Neuronal stem cell (in vitro differentiated cells): ENCODE measurements at regions not wholly inside any gene's neighbourhood (a gene's known extent, or its start where the extent isn't known, plus 50 kb on each side); places are given as distances from the start of the nearest gene placed in this dataset.

Experiments used
- DNase-seq: peaks from one replicate; pipeline ENCODE4 v3.0.0-alpha.2; 2013; ENCODE audit warnings: low spot score
- H2AFZ ChIP-seq: one replicate; pipeline ENCODE4 v1.6.1; 2013; ENCODE audit warnings: mild to moderate bottlenecking, low read length, inconsistent platforms
- H2AK5ac ChIP-seq: 2 replicates; pipeline ENCODE4 v1.6.1; 2013; ENCODE audit warnings: low read depth, mild to moderate bottlenecking, inconsistent platforms, low read length, moderate library complexity, mixed read lengths
- H2BK120ac ChIP-seq: 2 replicates; pipeline ENCODE4 v1.6.1; 2013; ENCODE audit warnings: low read depth, mild to moderate bottlenecking, inconsistent platforms, low read length, moderate library complexity, mixed read lengths
- H2BK12ac ChIP-seq: one replicate; pipeline ENCODE4 v1.6.1; 2013; ENCODE audit warnings: low read length, inconsistent platforms
- H2BK15ac ChIP-seq: 2 replicates; pipeline ENCODE4 v1.6.1; 2013; ENCODE audit warnings: mild to moderate bottlenecking, low read length, inconsistent platforms, mixed read lengths
- H2BK5ac ChIP-seq: one replicate; pipeline ENCODE4 v1.6.1; 2013; ENCODE audit warnings: inconsistent platforms, mild to moderate bottlenecking, low read length, moderate library complexity
- H3K14ac ChIP-seq: one replicate; pipeline ENCODE4 v1.6.1; 2013; ENCODE audit warnings: low read length, inconsistent platforms
- H3K18ac ChIP-seq: 2 replicates; pipeline ENCODE4 v1.6.1; 2013; ENCODE audit warnings: low read length, inconsistent platforms
- H3K23ac ChIP-seq: 2 replicates; pipeline ENCODE4 v1.6.1; 2013; ENCODE audit warnings: low read depth, mild to moderate bottlenecking, mixed read lengths, low read length, inconsistent platforms; ENCODE audit not compliant: poor library complexity
- H3K27ac ChIP-seq: replicated peaks from 3 replicates; pipeline ENCODE4 v1.5.1; 2013; ENCODE audit warnings: low read length, inconsistent platforms
- H3K27me3 ChIP-seq, 3 experiments: 2 replicates each; pipeline ENCODE4 v1.6.1; 2013; ENCODE audit warnings: low read length in 3 of 3, mild to moderate bottlenecking in 2 of 3, inconsistent platforms in 1 of 3, low read depth in 1 of 3, mixed read lengths in 1 of 3, moderate library complexity in 1 of 3; ENCODE audit not compliant: control insufficient read depth in 3 of 3, insufficient read depth in 3 of 3
- H3K36me3 ChIP-seq, 2 donors: replicated peaks in 1 of 2; 2 replicates each; pipeline ENCODE4 v1.6.1; 2013; ENCODE audit warnings: low read length in 2 of 2; ENCODE audit not compliant: control insufficient read depth in 2 of 2, insufficient read depth in 2 of 2
- H3K4ac ChIP-seq: 2 replicates; pipeline ENCODE4 v1.6.1; 2013; ENCODE audit warnings: inconsistent platforms, mild to moderate bottlenecking, low read length, moderate library complexity
- H3K4me1 ChIP-seq, 2 donors: 1 replicate in 1 of 2; 2 replicates in 1 of 2; pipeline ENCODE4 v1.6.1; 2013; ENCODE audit warnings: low read length in 2 of 2, low read depth in 1 of 2; ENCODE audit not compliant: control insufficient read depth in 2 of 2, insufficient read depth in 1 of 2
- H3K4me2 ChIP-seq: one replicate; pipeline ENCODE4 v1.6.1; 2013; ENCODE audit warnings: mild to moderate bottlenecking, low read length, inconsistent platforms; ENCODE audit not compliant: insufficient read depth, poor library complexity, severe bottlenecking
- H3K4me3 ChIP-seq, 2 donors: 2 replicates each; pipeline ENCODE4 v1.5.1; 2013; ENCODE audit warnings: low read length in 2 of 2, mild to moderate bottlenecking in 2 of 2, inconsistent platforms in 1 of 2, moderate library complexity in 1 of 2
- H3K79me1 ChIP-seq: one replicate; pipeline ENCODE4 v1.6.1; 2013; ENCODE audit warnings: low read depth, mild to moderate bottlenecking, inconsistent platforms, low read length, moderate library complexity
- H3K9ac ChIP-seq: one replicate; pipeline ENCODE4 v1.6.1; 2013; ENCODE audit warnings: mild to moderate bottlenecking, low read depth, low read length, inconsistent platforms; ENCODE audit not compliant: poor library complexity
- H3K9me3 ChIP-seq, 2 donors: replicated peaks in 1 of 2; 2 replicates each; pipeline versions ENCODE3 to v1.6.1; 2013; ENCODE audit warnings: low read length in 2 of 2, mild to moderate bottlenecking in 2 of 2, inconsistent platforms in 1 of 2, low read depth in 1 of 2, mixed read lengths in 1 of 2, moderate library complexity in 1 of 2; ENCODE audit not compliant: control insufficient read depth in 2 of 2, insufficient read depth in 1 of 2
- H4K8ac ChIP-seq: one replicate; pipeline ENCODE4 v1.6.1; 2013; ENCODE audit warnings: low read depth, mild to moderate bottlenecking, inconsistent platforms, low read length, moderate library complexity
- H4K91ac ChIP-seq: one replicate; pipeline ENCODE4 v1.6.1; 2013; ENCODE audit warnings: low read length, low read depth, mild to moderate bottlenecking, inconsistent platforms; ENCODE audit not compliant: poor library complexity
- WGBS, 2 donors: extraction: QIAGEN DNeasy Blood & Tissue Kit; methylation state at CpG; one replicate each; pipeline ENCODE4 v1.1.7; 2013; ENCODE audit warnings: missing lambda C conversion rate in 2 of 2, mixed read lengths in 1 of 2; ENCODE audit not compliant: insufficient read length in 2 of 2, insufficient replicate concordance in 1 of 2; ENCODE audit errors: extremely low coverage in 2 of 2; 5-methylcytosine and 5-hydroxymethylcytosine counted together

DNA sequence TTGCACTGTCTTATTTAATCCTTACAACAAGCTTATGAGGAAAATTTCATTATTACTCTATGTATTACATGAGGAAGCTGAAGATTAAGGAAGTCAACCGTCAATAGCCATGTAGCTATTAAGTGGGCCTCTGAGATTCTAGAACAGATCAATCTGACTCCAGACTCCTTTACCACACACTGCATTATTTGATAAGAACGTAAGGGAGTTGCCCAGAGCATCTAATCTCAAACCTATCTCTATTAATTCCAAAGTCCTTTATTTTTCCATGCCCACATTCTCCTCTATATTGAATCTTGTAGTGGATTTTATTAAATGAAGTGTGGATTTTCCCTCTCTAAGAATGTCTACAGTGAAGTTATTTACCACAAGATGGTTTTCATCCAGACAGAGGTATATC, 118.2 kb upstream of the MTAP start:
- Histone ChIP-seq H4K8ac (no peak overlapping the region), H3K14ac (no peak overlapping the region), H4K91ac (no peak overlapping the region), H2BK5ac (no peak overlapping the region), H3K27ac (no peak overlapping the region), H3K27me3 (no peaks in the 10 kb centered on the region), H3K4me2 (no peak overlapping the region), H2AK5ac (no peak overlapping the region), H3K4me1 (peaks cover 0 to 3% of the 10 kb centered on the region in 2 donors), H3K23ac (no peak overlapping the region), H3K9ac (no peak overlapping the region), H2BK15ac (no peak overlapping the region), H2BK12ac (no peak overlapping the region), H3K18ac (no peak overlapping the region), H2AFZ (no peak overlapping the region), H3K79me1 (no peaks in the 10 kb centered on the region), H3K36me3 (no peaks in the 10 kb centered on the region), H3K4ac (no peak overlapping the region), H2BK120ac (no peak overlapping the region), H3K9me3 (no peaks in the 10 kb centered on the region), H3K4me3 (no peak overlapping the region)
- no CpG with 5 or more reads among the region's 2 CpGs for WGBS, 2 donors
- no peak for DNase-seq

DNA sequence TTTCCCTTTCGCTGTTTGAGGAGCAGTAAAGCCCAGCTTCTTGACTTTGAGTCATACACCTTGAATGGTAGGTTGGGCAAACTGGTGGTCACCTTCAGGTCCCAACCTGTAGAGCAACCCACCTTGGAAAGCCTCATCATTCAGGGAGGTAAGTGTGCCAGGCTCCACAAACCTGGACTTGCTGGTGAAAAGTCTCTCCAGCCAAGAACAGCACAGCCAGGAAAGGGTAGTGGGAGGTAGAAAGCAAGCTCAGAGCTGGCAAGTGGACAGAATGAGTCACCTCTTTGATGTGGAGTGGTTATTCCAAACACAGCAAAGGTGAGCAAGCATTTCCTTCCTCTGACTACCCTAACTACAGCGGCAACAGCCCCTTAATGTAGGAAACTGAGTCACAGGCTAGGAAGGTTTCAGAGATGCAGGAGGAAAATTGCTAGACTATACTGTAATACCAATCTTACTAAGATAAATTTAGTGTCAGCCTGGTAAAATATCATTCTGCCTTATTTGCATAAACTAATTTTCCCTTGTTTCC, 117.5 kb upstream of the MTAP start:
- Histone ChIP-seq H2BK5ac (no peak overlapping the region), H3K79me1 (no peaks in the 10 kb centered on the region), H3K36me3 (no peaks in the 10 kb centered on the region), H3K4me3 (no peak overlapping the region), H2BK120ac (no peak overlapping the region), H3K14ac (no peak overlapping the region), H4K91ac (no peak overlapping the region), H4K8ac (no peak overlapping the region), H2BK15ac (no peak overlapping the region), H2AFZ (no peak overlapping the region), H3K18ac (no peak overlapping the region), H2BK12ac (no peak overlapping the region), H3K4me2 (no peak overlapping the region), H3K27ac (no peak overlapping the region), H3K4ac (no peak overlapping the region), H3K9ac (no peak overlapping the region), H3K27me3 (no peaks in the 10 kb centered on the region), H3K4me1 (peaks cover 0 to 3% of the 10 kb centered on the region in 2 donors), H3K23ac (no peak overlapping the region), H2AK5ac (no peak overlapping the region), H3K9me3 (no peaks in the 10 kb centered on the region)
- no peak for DNase-seq
- WGBS, 2 donors: no CpG with 5 or more reads among the region's 2 CpGs

DNA sequence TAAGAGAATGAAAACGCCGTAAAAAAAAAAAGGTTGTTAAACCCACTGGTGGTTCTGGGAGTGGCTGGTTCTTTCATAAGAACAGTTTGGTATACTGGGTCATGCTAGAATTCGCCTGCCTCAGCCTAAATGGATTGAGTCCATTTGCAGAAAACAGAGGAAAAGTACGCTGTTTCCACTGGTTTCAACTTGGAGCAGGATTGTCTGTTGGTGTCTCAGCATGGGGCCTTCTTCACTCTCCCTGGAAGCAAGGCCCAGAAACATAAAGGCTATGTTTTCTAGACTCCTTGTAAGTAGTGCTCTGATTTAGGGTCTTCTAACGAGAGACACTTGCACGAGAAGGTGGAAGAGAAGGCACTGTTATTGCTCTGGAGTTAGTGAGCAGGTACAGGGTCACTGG, 116.9 kb upstream of the MTAP start:
- Histone ChIP-seq H3K4me3 (no peak overlapping the region), H3K27me3 (no peaks in the 10 kb centered on the region), H2BK12ac (no peak overlapping the region), H2BK5ac (no peak overlapping the region), H3K4ac (no peak overlapping the region), H3K23ac (no peak overlapping the region), H3K9ac (no peak overlapping the region), H3K79me1 (no peaks in the 10 kb centered on the region), H2AK5ac (no peak overlapping the region), H3K18ac (no peak overlapping the region), H3K4me1 (peaks cover 0 to 3% of the 10 kb centered on the region in 2 donors), H4K8ac (no peak overlapping the region), H3K4me2 (no peak overlapping the region), H2AFZ (no peak overlapping the region), H2BK120ac (no peak overlapping the region), H3K27ac (no peak overlapping the region), H2BK15ac (no peak overlapping the region), H3K9me3 (no peaks in the 10 kb centered on the region), H4K91ac (no peak overlapping the region), H3K36me3 (no peaks in the 10 kb centered on the region), H3K14ac (no peak overlapping the region)
- no CpG with 5 or more reads among the region's 6 CpGs for WGBS, 2 donors
- no peak for DNase-seq

DNA sequence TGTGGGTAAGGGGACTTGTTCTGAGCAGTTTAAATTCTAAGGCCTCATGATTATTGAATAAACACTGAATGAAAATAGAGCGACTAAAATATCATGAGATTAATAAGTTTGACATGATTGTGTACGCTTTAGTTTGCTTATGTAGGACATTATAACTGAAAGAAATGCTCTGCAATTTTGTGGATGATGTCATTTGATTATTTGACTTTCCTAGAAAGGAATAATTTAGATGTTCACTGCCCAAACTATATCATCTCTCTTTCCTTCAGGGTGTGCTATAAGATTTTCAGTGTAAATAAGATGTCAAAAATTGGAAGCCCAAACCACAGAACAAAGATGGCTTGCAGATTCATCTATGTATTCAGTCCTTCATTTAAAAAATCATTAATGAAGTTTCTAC, 115.7 kb upstream of the MTAP start:
- H2BK120ac ChIP-seq: no peak overlapping the region
- DNase-seq: no peak
- no peak overlapping the region for H2AFZ ChIP-seq
- H4K91ac ChIP-seq: no peak overlapping the region
- no peak overlapping the region for H3K27ac ChIP-seq
- H3K9ac ChIP-seq: no peak overlapping the region
- H2BK12ac ChIP-seq: no peak overlapping the region
- H3K23ac ChIP-seq: no peak overlapping the region
- H3K4me1 ChIP-seq: peaks cover 0 to 3% of the 10 kb centered on the region in 2 donors
- H3K36me3 ChIP-seq: no peaks in the 10 kb centered on the region
- H3K4me3 ChIP-seq: no peak overlapping the region
- no peaks in the 10 kb centered on the region for H3K9me3 ChIP-seq
- H3K4me2 ChIP-seq: no peak overlapping the region
- no peak overlapping the region for H3K18ac ChIP-seq
- no peak overlapping the region for H2AK5ac ChIP-seq
- no peak overlapping the region for H2BK5ac ChIP-seq
- no peaks in the 10 kb centered on the region for H3K79me1 ChIP-seq
- WGBS, 2 donors: no CpG with 5 or more reads among the region's 2 CpGs
- H3K4ac ChIP-seq: no peak overlapping the region
- H3K27me3 ChIP-seq: no peaks in the 10 kb centered on the region
- H2BK15ac ChIP-seq: no peak overlapping the region
- H3K14ac ChIP-seq: no peak overlapping the region
- H4K8ac ChIP-seq: no peak overlapping the region
